Peyer's patch (tissue), 4 donors: ENCODE measurements at regions not wholly inside any gene's neighbourhood (a gene's known extent, or its start where the extent isn't known, plus 50 kb on each side); places are given as distances from the start of the nearest gene placed in this dataset.

Experiments used
- CTCF ChIP-seq, 6 experiments: fragments of 450-650 bp in 4 of 6; fragments of 200-600 bp in 2 of 6; sonication (generic) in 1 of 6; IDR thresholded peaks; one replicate each; pipeline ENCODE4 v1.5.1; 2017 to 2019; ENCODE audit warnings: antibody characterized with exemption in 6 of 6, mild to moderate bottlenecking in 3 of 6, moderate library complexity in 1 of 6
- POLR2A ChIP-seq, 2 donors: fragments of 450-650 bp; IDR thresholded peaks; one replicate each; pipeline ENCODE4 v1.5.1; 2017; ENCODE audit warnings: antibody characterized with exemption in 2 of 2, mild to moderate bottlenecking in 2 of 2, moderate library complexity in 2 of 2

GRCh38 chr6:25088513-25088912 lies 152.8 kb upstream of the RIPOR2 start:
- TF ChIP-seq CTCF (IDR thresholded peaks at IDR 0.05) (no peak), POLR2A (IDR thresholded peaks at IDR 0.05) (no peak)
